K562 (cell line): ENCODE measurements at regions not wholly inside any gene's neighbourhood (a gene's known extent, or its start where the extent isn't known, plus 50 kb on each side); places are given as distances from the start of the nearest gene placed in this dataset.

Experiments used
- ATAC-seq: fragments of 200-7000 bp; cut with Tn5 transposase; 3 replicates; pipeline ENCODE4 v1.9.1; 2020; ENCODE audit warnings: moderate library complexity
- BruUV-seq: library from RNA; stranded (reverse); fragments of 400-500 nt; replicated peaks from 2 replicates; lab custom pipeline; 2021; lab: Mats Ljungman, UMichigan
- CTCF ChIA-PET: fragments of 300-600 bp; formaldehyde crosslinking; extraction: SDS; loops from one replicate; lab custom pipeline; 2021; ENCODE audit warnings: low intra/inter-chr PET ratio; lab: Yijun Ruan, JAX
- POLR2A ChIA-PET: fragments of 300-600, 350-650 bp; sonication (Branson Sonifier 250); formaldehyde crosslinking; extraction: SDS; loops from one replicate; lab custom pipeline; 2021; ENCODE audit warnings: antibody characterized with exemption, inconsistent platforms; lab: Yijun Ruan, JAX
- DNase-seq, 4 experiments: peaks; one replicate each; pipeline versions ENCODE4 v3.0.0 to v3.0.0-alpha.2; 2011 to 2018; ENCODE audit warnings: low spot score in 3 of 4, mixed read lengths in 3 of 4; ENCODE audit errors: extremely low read depth in 1 of 4
- FAIRE-seq: peaks from 2 replicates; lab custom pipeline; 2011; peaks lifted over from hg19 to GRCh38; lab: Jason Lieb, UNC
- H2AFZ ChIP-seq: 2 replicates; pipeline ENCODE4 v1.6.0; 2011; ENCODE audit warnings: low read depth, low read length, control low read depth, inconsistent platforms
- H3K27ac ChIP-seq: fragments of 200-600 bp; 3 replicates; pipeline ENCODE4 v1.8.0; 2011; ENCODE audit warnings: low read depth, mild to moderate bottlenecking, control low read depth, inconsistent platforms, low read length, moderate library complexity, mixed read lengths; ENCODE audit errors: extremely low read depth
- H3K27me3 ChIP-seq, 2 experiments: fragments of 300-600 bp in 1 of 2; 2 replicates in 1 of 2; 3 replicates in 1 of 2; pipeline versions ENCODE4 v1.6.0 to v1.8.0; 2011; ENCODE audit warnings: inconsistent platforms in 2 of 2, low read length in 2 of 2, mild to moderate bottlenecking in 1 of 2, mixed read lengths in 1 of 2, moderate library complexity in 1 of 2; ENCODE audit not compliant: control insufficient read depth in 2 of 2, insufficient read depth in 2 of 2
- H3K36me3 ChIP-seq: fragments of 300-600 bp; 3 replicates; pipeline ENCODE4 v1.8.0; 2011; ENCODE audit warnings: mild to moderate bottlenecking, low read length, inconsistent platforms; ENCODE audit not compliant: control insufficient read depth, insufficient read depth
- H3K4me1 ChIP-seq, 2 experiments: fragments of 200-600 bp in 1 of 2; replicated peaks in 1 of 2; 2 replicates in 1 of 2; 3 replicates in 1 of 2; pipeline versions ENCODE4 v1.5.1 to v1.8.0; 2011; ENCODE audit warnings: inconsistent platforms in 2 of 2, low read length in 2 of 2, mild to moderate bottlenecking in 1 of 2, mixed read lengths in 1 of 2, moderate library complexity in 1 of 2; ENCODE audit not compliant: control insufficient read depth in 2 of 2, insufficient read depth in 2 of 2
- H3K4me2 ChIP-seq: 2 replicates; pipeline ENCODE4 v1.6.1; 2011; ENCODE audit warnings: low read length, control low read depth, inconsistent platforms, mixed read lengths; ENCODE audit not compliant: insufficient read depth
- H3K4me3 ChIP-seq: fragments of 200-600 bp; sonication (generic), shearing (Covaris generic); 2 replicates; pipeline ENCODE4 v1.5.1; 2016; ENCODE audit warnings: control low read depth, inconsistent platforms
- H3K79me2 ChIP-seq: fragments of 200-600 bp; 3 replicates; pipeline ENCODE4 v1.8.0; 2011; ENCODE audit warnings: low read length, inconsistent platforms; ENCODE audit not compliant: control insufficient read depth, insufficient read depth
- H3K9ac ChIP-seq, 2 experiments: 2 replicates each; pipeline versions ENCODE4 v1.6.0 to v1.6.1; 2011; ENCODE audit warnings: low read depth in 2 of 2, low read length in 2 of 2, control low read depth in 1 of 2, inconsistent platforms in 1 of 2, mild to moderate bottlenecking in 1 of 2, mixed read lengths in 1 of 2; ENCODE audit not compliant: insufficient read depth in 1 of 2
- H3K9me1 ChIP-seq: one replicate; pipeline ENCODE4 v1.6.0; 2011; ENCODE audit warnings: inconsistent platforms, mild to moderate bottlenecking, low read length, moderate library complexity; ENCODE audit not compliant: control insufficient read depth, insufficient read depth
- H3K9me3 ChIP-seq: replicated peaks from 2 replicates; pipeline ENCODE4 v1.5.1; 2011; ENCODE audit warnings: low read depth, low read length, inconsistent platforms; ENCODE audit not compliant: control insufficient read depth, insufficient read depth
- H4K20me1 ChIP-seq: replicated peaks from 2 replicates; pipeline ENCODE4 v1.6.1; 2011; ENCODE audit warnings: low read length, inconsistent platforms, mixed read lengths; ENCODE audit not compliant: control insufficient read depth, insufficient read depth
- CREM ChIP-seq: IDR thresholded peaks from 2 replicates; pipeline ENCODE4 v1.6.1; 2014; ENCODE audit warnings: antibody characterized with exemption, low read depth
- HMG20A ChIP-seq: fragments of 450-650 bp; formaldehyde crosslinking; conservative IDR thresholded peaks from 2 replicates; pipeline ENCODE4 v1.4.0; 2020; ENCODE audit warnings: mild to moderate bottlenecking, mixed read lengths
- HMG20B ChIP-seq: fragments of 250-450 bp; sonication (Bioruptor Pico); IDR thresholded peaks from 2 replicates; pipeline ENCODE4 v1.5.0; 2021; ENCODE audit warnings: mild to moderate bottlenecking
- MTA2 ChIP-seq: fragments of 450-650 bp; IDR thresholded peaks from 2 replicates; pipeline ENCODE4 v1.6.1; 2016; ENCODE audit warnings: low read depth
- PML ChIP-seq: IDR thresholded peaks from 2 replicates; pipeline ENCODE4 v1.6.1; 2012; ENCODE audit warnings: low read length, inconsistent platforms
- SREBF1 ChIP-seq: fragments of 150-350 bp; IDR thresholded peaks from 2 replicates; pipeline ENCODE4 v1.6.1; 2014; ENCODE audit warnings: antibody characterized with exemption, low read depth, low read length, borderline replicate concordance
- ZNF175 ChIP-seq: fragments of 200-800 bp; sonication (Bioruptor generic); IDR thresholded peaks from 2 replicates; pipeline ENCODE4 v1.6.1; 2016; ENCODE audit warnings: low read depth, mild to moderate bottlenecking, missing genetic modification characterization, missing compliant biosample characterization
- ZNF445 ChIP-seq: fragments of 250-450 bp; sonication (Bioruptor Pico); IDR thresholded peaks from 2 replicates; pipeline ENCODE4 v1.4.0; 2020; ENCODE audit warnings: low read depth, mild to moderate bottlenecking, moderate library complexity
- ZNF592 ChIP-seq: fragments of 450-650 bp; IDR thresholded peaks from 2 replicates; pipeline ENCODE4 v1.6.1; 2017; ENCODE audit warnings: antibody characterized with exemption, mild to moderate bottlenecking
- ZNF778 ChIP-seq: fragments of 450-650 bp; formaldehyde crosslinking; IDR thresholded peaks from 2 replicates; pipeline ENCODE4 v1.4.0; 2020; ENCODE audit warnings: mild to moderate bottlenecking, moderate library complexity
- WGBS: fragments of 100-300 bp; shearing (Covaris generic); methylation state at CpG from one replicate; pipeline ENCODE4 v1.1.6; 2016; ENCODE audit warnings: low coverage, mixed read lengths; ENCODE audit not compliant: insufficient coverage; ENCODE audit errors: missing lambda C conversion rate; 5-methylcytosine and 5-hydroxymethylcytosine counted together
- in situ Hi-C: fragments of 300-500 bp; cut with MboI; formaldehyde crosslinking; loops from 4 replicates; pipeline ENCODE4 v1.15.0; 2018; ENCODE audit warnings: inconsistent platforms, mixed read lengths
- intact Hi-C: fragments of 100-400 bp; cut with micrococcal nuclease; formaldehyde crosslinking; loops from 2 replicates; pipeline ENCODE4 v1.14.2; 2022

DNA sequence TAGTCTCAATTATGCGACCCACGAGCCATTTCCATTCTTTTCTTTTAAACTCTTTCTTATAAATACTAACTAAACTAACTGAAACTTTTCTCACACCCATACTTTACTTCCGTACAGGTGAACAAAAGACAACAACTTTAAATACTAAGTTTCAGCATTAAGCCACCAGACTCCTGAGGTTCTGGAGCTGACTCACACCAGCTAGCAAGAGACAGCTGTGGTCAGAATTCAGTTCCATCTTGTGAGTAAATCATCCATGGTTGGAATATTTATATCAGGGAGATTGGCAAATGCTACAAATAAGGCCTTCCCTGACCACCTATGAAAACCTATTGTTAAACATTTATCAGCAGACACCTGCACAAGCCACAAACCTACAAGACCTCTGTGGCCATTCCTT is 897.0 kb downstream of the EFNB2 start:
- H3K9me1 ChIP-seq, result no peaks in the 10 kb centered on the region
- in situ Hi-C loops, result no loop called here
- BruUV-seq, result no TSS peak
- no peaks in the 10 kb centered on the region for H3K36me3 ChIP-seq
- no peak for ATAC-seq
- H3K9me3 ChIP-seq, result no peaks in the 10 kb centered on the region
- no peaks in the 10 kb centered on the region for H3K27me3 ChIP-seq
- no peak for TF ChIP-seq ZNF778 (CRISPR knock-in tag)
- no peak for TF ChIP-seq MTA2
- no peak for TF ChIP-seq HMG20A
- TF ChIP-seq ZNF592, result no peak
- no peak for TF ChIP-seq HMG20B
- no peak for TF ChIP-seq CREM
- TF ChIP-seq ZNF445, result no peak
- TF ChIP-seq SREBF1, result no peak
- no peak for TF ChIP-seq PML
- no peak for TF ChIP-seq ZNF175 (CRISPR knock-in tag)
- no peaks in the 10 kb centered on the region for H4K20me1 ChIP-seq
- no peak overlapping the region for H2AFZ ChIP-seq
- CTCF ChIA-PET, result no interaction called here
- no peak overlapping the region for H3K4me3 ChIP-seq
- H3K4me1 ChIP-seq, result no peaks in the 10 kb centered on the region
- POLR2A ChIA-PET, result no interaction called here
- H3K27ac ChIP-seq, result no peak overlapping the region
- 2% methylated on average over 3 of the region's 3 CpGs for WGBS
- no peak overlapping the region for H3K4me2 ChIP-seq
- no peak for FAIRE-seq
- DNase-seq, result no peak
- H3K9ac ChIP-seq, result no peak overlapping the region
- no peaks in the 10 kb centered on the region for H3K79me2 ChIP-seq
- intact Hi-C loops, result no loop called here
